Neuronal stem cell (in vitro differentiated cells): ENCODE measurements at regions not wholly inside any gene's neighbourhood (a gene's known extent, or its start where the extent isn't known, plus 50 kb on each side); places are given as distances from the start of the nearest gene placed in this dataset.

ENCODE experiments used
- DNase-seq: peaks from one replicate; pipeline ENCODE4 v3.0.0-alpha.2; 2013; ENCODE audit warnings: low spot score
- H2AFZ ChIP-seq: one replicate; pipeline ENCODE4 v1.6.1; 2013; ENCODE audit warnings: mild to moderate bottlenecking, low read length, inconsistent platforms
- H2AK5ac ChIP-seq: 2 replicates; pipeline ENCODE4 v1.6.1; 2013; ENCODE audit warnings: low read depth, mild to moderate bottlenecking, inconsistent platforms, low read length, moderate library complexity, mixed read lengths
- H2BK120ac ChIP-seq: 2 replicates; pipeline ENCODE4 v1.6.1; 2013; ENCODE audit warnings: low read depth, mild to moderate bottlenecking, inconsistent platforms, low read length, moderate library complexity, mixed read lengths
- H2BK12ac ChIP-seq: one replicate; pipeline ENCODE4 v1.6.1; 2013; ENCODE audit warnings: low read length, inconsistent platforms
- H2BK15ac ChIP-seq: 2 replicates; pipeline ENCODE4 v1.6.1; 2013; ENCODE audit warnings: mild to moderate bottlenecking, low read length, inconsistent platforms, mixed read lengths
- H2BK5ac ChIP-seq: one replicate; pipeline ENCODE4 v1.6.1; 2013; ENCODE audit warnings: inconsistent platforms, mild to moderate bottlenecking, low read length, moderate library complexity
- H3K14ac ChIP-seq: one replicate; pipeline ENCODE4 v1.6.1; 2013; ENCODE audit warnings: low read length, inconsistent platforms
- H3K18ac ChIP-seq: 2 replicates; pipeline ENCODE4 v1.6.1; 2013; ENCODE audit warnings: low read length, inconsistent platforms
- H3K23ac ChIP-seq: 2 replicates; pipeline ENCODE4 v1.6.1; 2013; ENCODE audit warnings: low read depth, mild to moderate bottlenecking, mixed read lengths, low read length, inconsistent platforms; ENCODE audit not compliant: poor library complexity
- H3K27ac ChIP-seq: replicated peaks from 3 replicates; pipeline ENCODE4 v1.5.1; 2013; ENCODE audit warnings: low read length, inconsistent platforms
- H3K27me3 ChIP-seq, 3 experiments: 2 replicates each; pipeline ENCODE4 v1.6.1; 2013; ENCODE audit warnings: low read length in 3 of 3, mild to moderate bottlenecking in 2 of 3, inconsistent platforms in 1 of 3, low read depth in 1 of 3, mixed read lengths in 1 of 3, moderate library complexity in 1 of 3; ENCODE audit not compliant: control insufficient read depth in 3 of 3, insufficient read depth in 3 of 3
- H3K36me3 ChIP-seq, 2 donors: replicated peaks in 1 of 2; 2 replicates each; pipeline ENCODE4 v1.6.1; 2013; ENCODE audit warnings: low read length in 2 of 2; ENCODE audit not compliant: control insufficient read depth in 2 of 2, insufficient read depth in 2 of 2
- H3K4ac ChIP-seq: 2 replicates; pipeline ENCODE4 v1.6.1; 2013; ENCODE audit warnings: inconsistent platforms, mild to moderate bottlenecking, low read length, moderate library complexity
- H3K4me1 ChIP-seq, 2 donors: 1 replicate in 1 of 2; 2 replicates in 1 of 2; pipeline ENCODE4 v1.6.1; 2013; ENCODE audit warnings: low read length in 2 of 2, low read depth in 1 of 2; ENCODE audit not compliant: control insufficient read depth in 2 of 2, insufficient read depth in 1 of 2
- H3K4me2 ChIP-seq: one replicate; pipeline ENCODE4 v1.6.1; 2013; ENCODE audit warnings: mild to moderate bottlenecking, low read length, inconsistent platforms; ENCODE audit not compliant: insufficient read depth, poor library complexity, severe bottlenecking
- H3K4me3 ChIP-seq, 2 donors: 2 replicates each; pipeline ENCODE4 v1.5.1; 2013; ENCODE audit warnings: low read length in 2 of 2, mild to moderate bottlenecking in 2 of 2, inconsistent platforms in 1 of 2, moderate library complexity in 1 of 2
- H3K79me1 ChIP-seq: one replicate; pipeline ENCODE4 v1.6.1; 2013; ENCODE audit warnings: low read depth, mild to moderate bottlenecking, inconsistent platforms, low read length, moderate library complexity
- H3K9ac ChIP-seq: one replicate; pipeline ENCODE4 v1.6.1; 2013; ENCODE audit warnings: mild to moderate bottlenecking, low read depth, low read length, inconsistent platforms; ENCODE audit not compliant: poor library complexity
- H3K9me3 ChIP-seq, 2 donors: replicated peaks in 1 of 2; 2 replicates each; pipeline versions ENCODE3 to v1.6.1; 2013; ENCODE audit warnings: low read length in 2 of 2, mild to moderate bottlenecking in 2 of 2, inconsistent platforms in 1 of 2, low read depth in 1 of 2, mixed read lengths in 1 of 2, moderate library complexity in 1 of 2; ENCODE audit not compliant: control insufficient read depth in 2 of 2, insufficient read depth in 1 of 2
- H4K8ac ChIP-seq: one replicate; pipeline ENCODE4 v1.6.1; 2013; ENCODE audit warnings: low read depth, mild to moderate bottlenecking, inconsistent platforms, low read length, moderate library complexity
- H4K91ac ChIP-seq: one replicate; pipeline ENCODE4 v1.6.1; 2013; ENCODE audit warnings: low read length, low read depth, mild to moderate bottlenecking, inconsistent platforms; ENCODE audit not compliant: poor library complexity
- WGBS, 2 donors: extraction: QIAGEN DNeasy Blood & Tissue Kit; methylation state at CpG; one replicate each; pipeline ENCODE4 v1.1.7; 2013; ENCODE audit warnings: missing lambda C conversion rate in 2 of 2, mixed read lengths in 1 of 2; ENCODE audit not compliant: insufficient read length in 2 of 2, insufficient replicate concordance in 1 of 2; ENCODE audit errors: extremely low coverage in 2 of 2; 5-methylcytosine and 5-hydroxymethylcytosine counted together

GRCh38 chr10:81524467-81524866 is 350.5 kb upstream of the NRG3 start:
- Histone ChIP-seq H3K4ac (no peak overlapping the region), H3K4me3 (no peak overlapping the region), H3K14ac (no peak overlapping the region), H3K9me3 (peaks cover 0 to 2% of the 10 kb centered on the region in 2 donors), H2BK12ac (no peak overlapping the region), H4K8ac (no peak overlapping the region), H3K23ac (no peak overlapping the region), H2BK15ac (no peak overlapping the region), H2AFZ (no peak overlapping the region), H2BK5ac (no peak overlapping the region), H3K9ac (no peak overlapping the region), H3K36me3 (no peaks in the 10 kb centered on the region), H3K79me1 (no peaks in the 10 kb centered on the region), H3K27me3 (no peaks in the 10 kb centered on the region), H3K4me2 (no peak overlapping the region), H4K91ac (no peak overlapping the region), H3K27ac (no peak overlapping the region), H2BK120ac (no peak overlapping the region), H2AK5ac (no peak overlapping the region), H3K18ac (no peak overlapping the region), H3K4me1 (no peaks in the 10 kb centered on the region)
- DNase-seq, result no peak
- no CpG with 5 or more reads among the region's 2 CpGs for WGBS, 2 donors

- Histone ChIP-seq H2AK5ac (no peak overlapping the region), H3K14ac (no peak overlapping the region), H3K9ac (no peak overlapping the region), H2BK5ac (no peak overlapping the region), H3K9me3 (peaks cover 0 to 2% of the 10 kb centered on the region in 2 donors), H3K27ac (no peak overlapping the region), H3K4ac (no peak overlapping the region), H3K27me3 (no peaks in the 10 kb centered on the region), H2BK120ac (no peak overlapping the region), H3K4me1 (no peaks in the 10 kb centered on the region), H2BK15ac (no peak overlapping the region), H4K8ac (no peak overlapping the region), H3K23ac (no peak overlapping the region), H3K36me3 (no peaks in the 10 kb centered on the region), H3K4me3 (no peak overlapping the region), H2BK12ac (no peak overlapping the region), H3K18ac (no peak overlapping the region), H3K4me2 (no peak overlapping the region), H2AFZ (no peak overlapping the region), H4K91ac (no peak overlapping the region), H3K79me1 (no peaks in the 10 kb centered on the region)
- DNase-seq, result no peak
- no CpG with 5 or more reads among the region's 6 CpGs for WGBS, 2 donors
These were observed 342.6 kb upstream of the NRG3 start for GRCh38 chr10:81532403-81532802.

- no peak overlapping the region for H2BK5ac ChIP-seq
- no peaks in the 10 kb centered on the region for H3K79me1 ChIP-seq
- no peaks in the 10 kb centered on the region for H3K36me3 ChIP-seq
- H3K27ac ChIP-seq, result no peak overlapping the region
- DNase-seq, result no peak
- H3K4me3 ChIP-seq, result no peak overlapping the region
- no peak overlapping the region for H2BK120ac ChIP-seq
- no peak overlapping the region for H2BK15ac ChIP-seq
- H4K91ac ChIP-seq, result no peak overlapping the region
- no peaks in the 10 kb centered on the region for H3K9me3 ChIP-seq
- H3K4ac ChIP-seq, result no peak overlapping the region
- no CpG with 5 or more reads among the region's 2 CpGs for WGBS, 2 donors
- H3K18ac ChIP-seq, result no peak overlapping the region
- H2BK12ac ChIP-seq, result no peak overlapping the region
- no peak overlapping the region for H3K23ac ChIP-seq
- no peak overlapping the region for H3K14ac ChIP-seq
- no peak overlapping the region for H3K9ac ChIP-seq
- no peaks in the 10 kb centered on the region for H3K27me3 ChIP-seq
- no peak overlapping the region for H2AK5ac ChIP-seq
- H4K8ac ChIP-seq, result no peak overlapping the region
- H3K4me1 ChIP-seq, result no peaks in the 10 kb centered on the region
- H3K4me2 ChIP-seq, result no peak overlapping the region
- H2AFZ ChIP-seq, result no peak overlapping the region
These were observed 340.0 kb upstream of the NRG3 start for GRCh38 chr10:81534991-81535390.

GRCh38 chr10:81541517-81541916 is 333.5 kb upstream of the NRG3 start:
- no peak overlapping the region for H2AFZ ChIP-seq
- H3K27ac ChIP-seq, result no peak overlapping the region
- H3K9ac ChIP-seq, result no peak overlapping the region
- no peak overlapping the region for H3K4ac ChIP-seq
- no peak overlapping the region for H3K23ac ChIP-seq
- no peaks in the 10 kb centered on the region for H3K79me1 ChIP-seq
- H3K4me1 ChIP-seq, result no peaks in the 10 kb centered on the region
- no peak overlapping the region for H2BK120ac ChIP-seq
- no peak overlapping the region for H2AK5ac ChIP-seq
- no peak overlapping the region for H3K14ac ChIP-seq
- H2BK5ac ChIP-seq, result no peak overlapping the region
- no peak overlapping the region for H3K4me3 ChIP-seq
- no peak overlapping the region for H2BK12ac ChIP-seq
- no peak overlapping the region for H4K91ac ChIP-seq
- no peak overlapping the region for H3K4me2 ChIP-seq
- DNase-seq, result no peak
- H3K9me3 ChIP-seq, result no peaks in the 10 kb centered on the region
- no peak overlapping the region for H4K8ac ChIP-seq
- no peak overlapping the region for H2BK15ac ChIP-seq
- H3K27me3 ChIP-seq, result no peaks in the 10 kb centered on the region
- no peak overlapping the region for H3K18ac ChIP-seq
- H3K36me3 ChIP-seq, result no peaks in the 10 kb centered on the region
